HG03457 (cell line): ENCODE measurements at regions not wholly inside any gene's neighbourhood (a gene's known extent, or its start where the extent isn't known, plus 50 kb on each side); places are given as distances from the start of the nearest gene placed in this dataset.
"Not testable (repeated sequence)": the region's sequence is repeated elsewhere in the genome, so short reads cannot be mapped to it uniquely, and the experiment has no call there.

Source experiments
- ATAC-seq: cut with Tn5 transposase; IDR thresholded peaks from one replicate; pipeline ENCODE4 v1.9.1; 2021; ENCODE audit warnings: moderate number of reproducible peaks; ENCODE audit not compliant: unreplicated experiment

DNA sequence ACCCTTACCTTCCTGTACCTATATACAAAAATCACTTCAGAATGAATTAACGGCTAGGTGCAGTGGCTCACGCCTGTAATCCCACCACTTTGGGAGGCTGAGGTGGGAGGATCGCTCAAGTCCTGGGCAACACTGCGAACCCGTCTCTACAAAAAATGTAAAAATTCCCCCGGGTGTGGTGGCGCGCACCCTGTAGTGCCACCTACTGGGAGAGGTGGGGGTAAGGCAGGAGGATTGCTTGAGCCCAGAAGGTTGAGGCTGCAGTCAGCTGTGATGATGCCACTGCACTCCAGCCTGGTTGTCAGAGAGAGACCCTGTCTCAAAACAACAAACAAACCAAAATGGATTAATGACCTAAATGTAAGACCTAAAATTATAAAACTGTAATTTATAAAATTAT lies 307.6 kb downstream of the SPATA31A1 start:
- not testable (repeated sequence) for ATAC-seq

DNA sequence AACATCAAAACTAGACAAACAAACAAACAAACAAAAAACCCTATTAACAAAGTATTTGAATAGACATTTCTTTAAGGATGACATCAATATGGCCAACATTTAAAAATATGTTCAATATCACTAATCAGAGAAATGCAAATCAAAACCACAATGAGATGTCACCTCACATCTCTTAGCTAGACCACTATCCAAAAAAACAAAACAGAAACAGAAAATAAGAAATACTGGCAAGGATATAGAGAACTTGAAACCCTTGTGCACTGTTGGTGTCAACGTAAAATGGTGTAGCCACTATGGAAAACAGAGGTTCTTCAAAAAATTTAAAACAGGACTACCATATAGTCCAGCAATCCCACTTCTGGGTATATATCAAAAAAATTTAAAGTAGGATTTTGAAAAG lies 308.2 kb downstream of the SPATA31A1 start:
- peak; percentile 85 for ATAC-seq

DNA sequence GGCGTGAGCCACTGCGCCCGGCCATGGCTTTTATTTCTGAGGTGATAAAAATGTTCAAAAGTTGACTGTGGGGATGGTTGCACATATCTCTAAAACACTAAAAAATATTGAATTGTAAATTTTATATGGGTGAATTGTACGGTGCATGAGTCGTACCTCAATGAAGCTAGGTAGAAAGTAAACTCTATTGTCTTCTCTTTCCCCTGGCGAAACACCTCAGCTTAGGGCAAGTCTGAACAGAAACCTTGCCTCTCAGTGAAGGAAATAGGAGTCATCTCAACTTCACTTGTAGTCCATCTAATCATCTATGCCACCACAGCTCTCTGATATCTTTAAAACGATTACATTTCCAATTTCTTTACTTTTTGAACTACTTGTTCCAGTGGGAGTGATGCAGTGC lies 309.6 kb downstream of the SPATA31A1 start:
- not testable (repeated sequence) for ATAC-seq

DNA sequence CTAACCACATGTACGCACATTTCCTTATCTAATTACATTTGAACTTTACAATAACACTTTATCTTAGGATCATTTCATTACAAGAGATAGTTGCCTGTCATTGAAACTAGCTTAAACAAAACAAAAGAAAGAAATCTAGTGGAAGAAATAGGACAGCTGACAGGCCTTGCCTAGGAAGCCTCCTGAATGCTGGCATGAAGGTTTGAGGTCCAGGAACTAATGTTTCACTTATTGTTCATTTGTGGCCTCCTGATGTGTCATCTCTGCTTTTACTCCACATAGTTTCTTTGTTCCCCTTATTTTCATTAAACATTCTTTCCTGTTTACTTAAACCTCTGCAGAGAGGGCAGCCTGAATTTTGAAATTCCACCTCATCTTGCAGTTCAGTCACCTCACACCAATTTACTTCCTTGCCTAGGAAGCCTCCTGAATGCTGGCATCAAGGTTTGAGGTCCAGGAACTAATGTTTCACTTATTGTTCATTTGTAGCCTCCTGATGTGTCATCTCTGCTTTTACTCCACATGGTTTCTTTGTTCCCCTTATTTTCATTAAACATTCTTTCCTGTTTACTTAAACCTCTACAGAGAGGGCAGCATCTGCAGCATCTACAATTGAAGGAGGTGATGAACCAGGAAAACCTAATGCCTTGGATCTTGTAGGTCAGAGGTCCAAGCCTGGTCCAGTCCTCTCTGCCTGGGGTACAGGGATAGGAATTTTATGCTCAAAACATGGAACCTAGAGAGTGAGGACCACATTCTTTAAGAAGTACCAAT lies 319.2 kb downstream of the SPATA31A1 start:
- ATAC-seq = not testable (repeated sequence)

DNA sequence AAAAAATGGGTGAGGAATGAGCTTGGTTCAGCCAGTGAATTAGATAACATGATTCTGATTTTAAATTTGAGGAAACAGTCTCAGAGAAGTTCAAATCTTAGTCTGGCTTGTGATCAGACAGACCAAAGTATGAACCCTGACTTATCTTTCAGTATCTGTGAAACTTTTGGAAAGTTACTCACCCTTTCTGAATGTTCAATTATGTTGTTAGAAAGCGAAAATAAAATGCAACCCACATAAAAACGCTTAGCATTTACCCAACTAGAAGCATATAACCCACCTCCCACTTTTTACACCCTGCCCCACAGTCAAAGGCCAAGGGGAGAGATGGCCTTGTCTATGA lies 319.7 kb downstream of the SPATA31A1 start:
- not testable (repeated sequence) for ATAC-seq

DNA sequence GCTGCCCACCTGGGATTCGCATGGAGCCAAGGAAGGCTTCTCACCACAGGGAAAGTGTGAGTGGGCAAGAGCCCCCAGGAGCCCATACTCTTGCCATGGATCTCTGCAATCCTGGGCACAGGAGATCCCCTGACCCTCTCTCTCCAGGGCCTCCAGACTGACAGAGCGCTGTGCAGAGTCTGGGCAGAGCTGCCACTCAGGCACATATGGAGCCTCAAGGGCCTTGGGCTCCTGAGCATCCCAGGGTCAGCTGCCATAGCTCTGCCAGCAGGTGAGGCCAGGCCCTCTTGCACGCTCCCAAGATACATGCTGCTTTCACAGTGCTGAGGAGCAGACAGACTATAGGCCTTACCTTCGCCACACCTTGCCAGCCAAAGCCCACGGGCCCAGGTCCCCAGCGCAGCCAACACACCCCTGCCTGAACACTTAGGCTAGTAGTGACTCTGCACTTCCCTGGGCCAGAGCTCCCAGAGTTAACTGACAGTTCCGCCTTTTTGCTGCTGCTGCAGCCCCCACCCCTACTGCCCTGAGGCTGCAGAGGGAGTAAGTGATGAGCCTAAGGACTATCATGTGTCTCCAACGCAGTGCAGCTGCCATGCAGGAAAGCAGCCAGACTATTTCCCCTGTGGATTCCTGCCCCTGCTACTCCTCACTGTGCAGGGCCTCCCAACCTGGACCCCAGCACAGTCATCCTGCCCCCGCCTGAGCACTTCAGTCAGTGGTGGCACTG lies 323.2 kb downstream of the SPATA31A1 start:
- ATAC-seq = not testable (repeated sequence)

DNA sequence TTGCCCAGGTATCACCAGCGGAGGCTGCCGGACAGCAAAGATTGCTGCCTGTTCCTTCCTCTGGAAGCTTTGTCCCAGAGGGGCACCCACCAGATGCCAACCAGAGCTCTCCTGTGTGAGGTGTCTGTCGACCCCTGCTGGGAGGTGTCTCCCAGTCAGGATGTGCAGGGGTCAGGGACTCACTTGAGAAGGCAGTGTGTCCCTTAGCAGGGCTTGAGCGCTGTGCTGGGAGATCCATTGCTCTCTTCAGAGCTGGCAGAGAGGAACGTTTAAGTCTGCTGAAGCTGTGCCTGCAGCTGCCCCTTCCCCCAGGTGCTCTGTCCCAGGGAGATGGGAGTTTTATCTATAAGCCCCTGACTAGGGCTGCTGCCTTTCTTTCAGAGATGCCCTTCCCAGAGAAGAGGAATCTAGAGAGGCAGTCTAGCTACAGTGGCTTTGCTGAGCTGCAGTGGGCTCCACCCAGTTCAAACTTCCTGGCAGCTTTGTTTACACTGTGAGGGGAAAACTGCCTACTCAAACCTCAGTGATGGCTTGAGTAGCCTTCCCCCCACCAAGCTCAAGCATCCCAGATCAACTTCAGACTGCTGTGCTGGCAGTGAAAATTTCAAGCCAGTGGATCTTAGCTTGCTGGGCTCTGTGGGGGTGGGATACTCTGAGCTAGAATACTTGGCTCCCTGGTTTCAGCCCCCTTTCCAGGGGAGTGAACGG lies 325.4 kb downstream of the SPATA31A1 start:
- not testable (repeated sequence) for ATAC-seq

DNA sequence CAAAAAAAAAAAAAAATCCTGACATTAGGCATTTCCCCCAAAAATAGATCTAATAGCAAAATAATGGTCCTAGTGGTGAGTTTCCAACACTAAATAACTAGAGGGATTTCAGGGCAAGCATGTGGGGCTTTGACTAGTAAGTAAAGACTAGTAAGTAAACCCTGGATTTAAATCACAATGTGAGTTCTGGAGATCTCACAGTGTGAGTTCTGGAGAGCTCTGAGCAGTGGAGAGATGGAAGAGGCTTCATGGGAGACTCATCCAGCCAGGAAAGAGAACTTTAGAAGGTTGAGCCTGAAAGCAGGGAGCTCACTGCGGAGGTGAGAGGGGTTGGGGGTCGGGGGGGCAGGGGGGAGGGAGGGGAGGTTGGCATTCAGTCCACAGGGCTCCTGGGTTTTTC lies 373.4 kb downstream of the SPATA31A1 start:
- ATAC-seq = not testable (repeated sequence)

DNA sequence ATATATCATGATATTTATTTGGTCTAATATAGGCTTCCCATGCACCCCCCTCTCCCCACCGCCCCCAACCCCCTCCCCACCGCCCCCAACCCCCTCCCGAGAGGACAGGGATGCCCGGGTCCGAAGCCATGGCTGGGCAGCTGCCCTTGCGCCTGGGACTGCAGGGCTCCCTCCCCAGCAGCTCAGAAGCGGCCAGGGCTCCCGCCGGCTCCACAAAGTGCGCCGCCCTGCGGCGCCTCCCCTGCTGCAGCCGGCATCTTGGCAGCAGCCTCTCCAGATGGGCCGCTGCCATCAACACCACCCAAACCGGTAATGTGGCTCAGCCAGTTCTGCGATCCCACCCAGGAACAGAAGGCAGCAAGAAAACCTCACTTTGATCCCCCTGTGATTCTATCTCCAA lies 389.4 kb downstream of the SPATA31A1 start:
- ATAC-seq = not testable (repeated sequence)

DNA sequence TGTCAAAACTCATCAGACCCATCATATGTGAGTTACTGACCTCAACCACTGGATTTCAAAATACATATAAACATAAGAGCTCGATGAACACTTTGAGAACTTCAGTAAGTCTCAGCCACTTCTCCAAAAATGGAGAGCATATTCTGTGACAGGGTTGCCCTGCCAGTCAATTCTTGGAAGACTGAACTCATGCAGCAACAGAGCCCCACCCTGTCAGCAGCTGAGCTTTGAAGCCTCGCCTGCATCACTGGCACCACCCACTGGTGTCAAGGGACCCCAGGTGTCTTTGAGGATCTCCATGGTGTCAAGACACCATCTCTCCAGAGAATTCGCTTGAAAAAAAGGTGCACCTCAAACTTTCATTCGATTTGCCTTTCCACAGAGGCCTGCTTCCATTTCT lies 420.1 kb downstream of the SPATA31A1 start:
- not testable (repeated sequence) for ATAC-seq

DNA sequence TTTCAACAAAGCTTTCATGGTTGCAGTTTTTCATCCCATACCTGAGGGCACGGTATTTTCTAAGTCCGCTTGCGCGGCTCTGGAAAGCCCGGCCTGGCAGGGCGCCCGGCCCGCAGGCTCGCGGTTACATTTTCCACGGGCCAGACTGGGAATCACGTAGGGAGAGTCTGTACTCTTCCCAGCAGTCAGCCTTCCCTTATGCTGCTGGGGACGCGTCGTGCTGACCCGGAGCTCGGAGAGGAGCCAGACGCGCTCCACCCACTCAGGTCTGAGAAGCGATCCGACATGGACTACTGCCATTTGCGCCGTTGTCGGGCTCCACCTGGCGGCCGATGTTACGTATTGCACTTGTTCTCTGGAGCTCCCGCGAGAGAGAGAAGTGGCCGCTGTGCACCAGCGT lies 435.9 kb downstream of the SPATA31A1 start:
- peak; percentile 100 for ATAC-seq

DNA sequence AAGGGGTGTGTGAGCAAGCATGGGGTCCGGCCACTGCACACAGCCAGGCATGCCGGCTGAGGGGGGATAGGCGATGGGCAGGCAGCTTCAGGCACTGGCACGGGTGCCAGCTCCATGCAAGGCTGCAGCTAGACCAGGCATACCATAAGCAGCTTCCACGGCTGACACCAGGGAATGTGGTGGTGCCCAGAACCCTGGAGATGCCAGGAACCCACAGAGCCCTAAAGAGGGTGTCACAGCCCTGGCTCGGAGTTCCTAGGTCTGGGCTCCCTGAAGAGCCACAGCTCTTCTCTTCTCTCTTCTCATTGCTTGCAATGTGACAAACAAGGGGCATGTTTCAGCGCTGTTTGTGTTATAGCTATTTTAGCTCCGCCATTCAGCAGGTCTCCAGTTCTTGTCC lies 442.5 kb downstream of the SPATA31A1 start:
- ATAC-seq = not testable (repeated sequence)

DNA sequence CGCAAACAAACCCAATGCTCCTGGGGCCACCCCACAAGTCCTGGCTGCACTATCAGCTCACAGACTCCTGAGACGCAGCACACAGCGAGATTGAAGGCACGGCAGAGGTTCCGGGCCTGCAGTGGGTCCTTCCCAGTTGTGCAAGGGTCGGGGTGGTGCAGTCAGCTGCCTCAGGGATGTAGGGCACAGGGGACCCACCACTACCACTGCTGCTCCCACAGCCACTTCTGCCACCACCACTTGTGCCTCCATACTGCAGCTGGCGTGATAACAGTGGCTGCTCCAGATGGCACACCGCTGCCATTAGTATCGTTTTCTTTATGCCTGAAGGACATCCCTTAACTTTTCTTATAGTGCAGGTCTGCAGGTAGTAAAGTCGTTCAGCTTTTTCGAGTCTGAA lies 443.8 kb downstream of the SPATA31A1 start:
- not testable (repeated sequence) for ATAC-seq

DNA sequence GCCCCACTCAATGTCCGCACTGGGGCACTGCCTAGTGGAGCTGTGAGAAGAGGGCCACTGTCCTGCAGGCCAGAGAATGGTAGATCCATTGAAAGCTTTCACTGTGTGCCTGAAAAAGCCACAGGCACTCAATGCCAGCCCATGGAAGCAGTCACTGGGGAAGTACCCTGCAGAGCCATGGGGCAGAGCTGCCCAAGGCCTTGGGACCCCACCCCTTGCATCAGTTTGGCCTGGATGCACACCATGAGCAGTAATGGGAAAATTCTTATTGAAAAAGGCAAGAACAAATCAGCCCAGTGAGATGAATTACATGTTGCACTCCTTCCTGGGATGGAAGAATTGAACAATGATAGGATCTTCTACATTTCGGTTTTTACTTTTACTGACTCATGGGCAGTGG lies 447.1 kb downstream of the SPATA31A1 start:
- ATAC-seq = not testable (repeated sequence)

DNA sequence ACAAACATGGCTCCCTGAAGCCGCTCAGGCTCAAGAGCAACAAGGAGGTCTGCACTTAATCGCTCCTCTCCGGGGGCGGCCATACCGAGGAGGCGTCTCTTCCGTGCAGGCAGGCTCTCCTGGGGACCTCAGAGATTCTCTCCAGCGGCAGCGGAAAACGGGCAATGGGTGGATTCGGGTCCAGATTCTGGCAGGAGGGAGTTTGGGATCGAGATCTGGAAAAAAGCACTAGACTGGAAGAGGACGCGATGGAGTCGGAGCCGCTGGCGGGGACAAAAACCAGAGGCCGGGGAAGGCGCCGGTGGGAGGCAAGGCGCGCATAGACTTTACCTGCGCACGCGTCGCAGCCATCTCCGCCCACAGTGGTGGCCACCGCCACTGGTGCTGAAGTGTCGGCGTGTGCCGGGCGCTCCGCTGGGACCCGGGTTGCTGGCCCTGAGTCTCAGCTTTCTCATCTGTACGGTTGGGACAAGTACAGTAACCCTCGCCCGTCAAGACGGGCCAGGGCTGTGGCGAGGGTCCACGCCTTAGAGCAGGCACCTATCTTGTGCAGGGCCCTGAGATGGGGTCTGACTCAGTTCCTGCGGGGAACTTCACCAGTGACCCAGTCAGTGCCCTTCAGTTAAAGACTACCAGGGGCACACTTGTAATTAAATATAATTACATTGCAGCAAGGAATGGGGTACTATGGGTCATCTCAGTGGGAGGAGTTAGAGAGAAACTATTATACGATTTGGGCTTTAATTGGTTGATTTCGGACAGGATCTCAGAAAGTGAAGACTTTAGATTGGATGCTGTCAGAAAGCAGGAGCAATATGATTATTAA lies 454.1 kb downstream of the SPATA31A1 start:
- ATAC-seq = peak; percentile 93

DNA sequence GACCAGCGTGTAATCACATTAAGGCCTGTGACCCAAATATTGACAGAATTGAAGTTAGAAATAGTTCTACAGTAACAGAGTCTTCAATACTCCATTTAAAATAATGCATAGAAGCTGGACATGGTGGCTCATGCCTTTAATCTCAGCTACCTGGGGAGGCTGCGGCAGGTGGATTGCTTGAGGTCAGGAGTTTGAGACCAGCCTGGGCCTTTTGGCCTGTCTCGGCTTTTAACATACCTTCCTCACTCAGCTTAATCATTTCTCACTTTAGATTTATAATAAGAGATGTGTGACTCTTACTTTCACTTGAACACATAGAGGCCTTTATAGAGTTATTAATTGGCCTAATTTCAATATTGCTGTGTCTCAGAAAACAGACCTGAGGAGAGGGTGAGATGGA lies 454.9 kb downstream of the SPATA31A1 start:
- ATAC-seq = not testable (repeated sequence)

DNA sequence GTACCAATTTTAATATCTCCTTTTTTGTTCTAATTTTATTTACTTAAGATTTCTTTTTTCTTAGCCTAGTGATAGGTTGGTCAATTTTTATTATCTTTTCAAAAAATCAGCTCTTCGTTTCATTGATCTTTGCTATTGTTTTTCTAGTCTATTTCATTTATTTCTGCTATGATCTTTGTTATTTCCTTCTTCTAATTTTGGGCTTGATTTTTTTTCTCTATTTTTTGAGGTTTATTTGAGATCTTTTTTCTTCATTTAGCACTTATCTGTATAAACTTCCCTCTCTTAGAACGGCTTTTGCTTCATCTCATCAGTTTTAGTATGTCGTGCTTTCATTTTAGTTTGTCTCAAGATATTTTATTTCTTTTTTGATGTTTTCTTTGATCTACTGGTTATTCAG lies 456.1 kb downstream of the SPATA31A1 start:
- ATAC-seq = not testable (repeated sequence)

DNA sequence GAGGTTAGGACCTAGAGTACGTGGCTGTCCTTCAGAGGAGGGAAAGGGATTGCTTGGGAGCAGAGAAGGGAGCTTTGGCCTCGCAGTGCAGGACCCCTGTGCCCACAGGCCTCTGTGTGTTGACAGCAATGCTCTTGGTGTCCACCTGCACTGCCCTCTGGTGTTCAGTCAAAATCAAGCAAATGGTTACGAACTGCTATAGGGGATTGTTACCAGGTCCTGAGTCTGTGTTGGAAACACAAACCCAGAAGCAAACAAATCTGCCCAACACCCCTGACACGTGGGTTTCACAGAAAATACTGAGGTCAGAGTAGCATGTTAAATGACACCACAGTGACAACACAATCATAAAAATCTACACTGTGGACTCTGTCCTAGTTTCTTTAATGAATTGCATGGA lies 473.0 kb downstream of the SPATA31A1 start:
- not testable (repeated sequence) for ATAC-seq
